Glutamatergic neuron (in vitro differentiated cells): ENCODE measurements at regions not wholly inside any gene's neighbourhood (a gene's known extent, or its start where the extent isn't known, plus 50 kb on each side); places are given as distances from the start of the nearest gene placed in this dataset.

ENCODE experiments used
- DNase-seq: peaks from one replicate; pipeline ENCODE4 v3.0.0; 2022
- H3K27ac Mint-ChIP-seq: one replicate; pipeline ENCODE4 v1.8.0; 2020; ENCODE audit warnings: mild to moderate bottlenecking, mixed read lengths, inconsistent platforms; ENCODE audit not compliant: unreplicated experiment
- H3K27me3 Mint-ChIP-seq: one replicate; pipeline ENCODE4 v1.8.0; 2020; ENCODE audit warnings: mild to moderate bottlenecking, moderate library complexity, mixed read lengths, inconsistent platforms; ENCODE audit not compliant: unreplicated experiment
- H3K36me3 Mint-ChIP-seq: one replicate; pipeline ENCODE4 v1.8.0; 2020; ENCODE audit warnings: mild to moderate bottlenecking, mixed read lengths, inconsistent platforms; ENCODE audit not compliant: unreplicated experiment
- H3K4me1 Mint-ChIP-seq: one replicate; pipeline ENCODE4 v1.8.0; 2020; ENCODE audit warnings: mild to moderate bottlenecking, low read depth, mixed read lengths, inconsistent platforms; ENCODE audit not compliant: unreplicated experiment
- H3K4me3 Mint-ChIP-seq: one replicate; pipeline ENCODE4 v1.8.0; 2020; ENCODE audit warnings: mild to moderate bottlenecking, mixed read lengths, inconsistent platforms; ENCODE audit not compliant: unreplicated experiment
- H3K9me3 Mint-ChIP-seq: one replicate; pipeline ENCODE4 v1.8.0; 2020; ENCODE audit warnings: mild to moderate bottlenecking, moderate library complexity, mixed read lengths, inconsistent platforms; ENCODE audit not compliant: unreplicated experiment
- TF ChIP-seq, protein P1 (sequence below): fragments of 200-600 bp; sonication (generic); IDR thresholded peaks from one replicate; pipeline ENCODE4 v1.5.0; 2021; ENCODE audit not compliant: partially characterized antibody, unreplicated experiment

DNA sequence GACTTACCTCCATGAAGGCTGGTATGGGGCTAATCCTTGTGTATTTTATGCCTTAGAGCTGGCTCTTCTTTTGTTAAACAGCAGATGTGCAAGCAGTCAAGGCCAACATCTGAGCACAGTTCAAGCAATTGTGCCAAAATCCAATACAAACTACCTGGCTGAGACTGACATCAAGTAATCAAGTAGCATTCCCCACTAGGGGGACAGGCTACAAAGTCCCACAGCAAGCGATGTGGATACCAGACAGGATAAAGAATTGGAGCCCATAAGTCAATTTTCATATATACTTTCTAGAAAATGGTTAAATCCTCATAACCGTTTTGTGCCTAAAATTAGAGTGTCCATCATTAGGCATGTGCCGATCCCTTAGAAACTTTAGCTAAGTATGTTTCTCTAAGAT lies 675.8 kb downstream of the DIAPH3 start:
- peaks cover 5% of the 10 kb centered on the region for H3K36me3 Mint-ChIP-seq
- H3K9me3 Mint-ChIP-seq, result no peaks in the 10 kb centered on the region
- no peaks in the 10 kb centered on the region for H3K4me1 Mint-ChIP-seq
- no peak overlapping the region for H3K4me3 Mint-ChIP-seq
- TF ChIP-seq, protein P1, sequence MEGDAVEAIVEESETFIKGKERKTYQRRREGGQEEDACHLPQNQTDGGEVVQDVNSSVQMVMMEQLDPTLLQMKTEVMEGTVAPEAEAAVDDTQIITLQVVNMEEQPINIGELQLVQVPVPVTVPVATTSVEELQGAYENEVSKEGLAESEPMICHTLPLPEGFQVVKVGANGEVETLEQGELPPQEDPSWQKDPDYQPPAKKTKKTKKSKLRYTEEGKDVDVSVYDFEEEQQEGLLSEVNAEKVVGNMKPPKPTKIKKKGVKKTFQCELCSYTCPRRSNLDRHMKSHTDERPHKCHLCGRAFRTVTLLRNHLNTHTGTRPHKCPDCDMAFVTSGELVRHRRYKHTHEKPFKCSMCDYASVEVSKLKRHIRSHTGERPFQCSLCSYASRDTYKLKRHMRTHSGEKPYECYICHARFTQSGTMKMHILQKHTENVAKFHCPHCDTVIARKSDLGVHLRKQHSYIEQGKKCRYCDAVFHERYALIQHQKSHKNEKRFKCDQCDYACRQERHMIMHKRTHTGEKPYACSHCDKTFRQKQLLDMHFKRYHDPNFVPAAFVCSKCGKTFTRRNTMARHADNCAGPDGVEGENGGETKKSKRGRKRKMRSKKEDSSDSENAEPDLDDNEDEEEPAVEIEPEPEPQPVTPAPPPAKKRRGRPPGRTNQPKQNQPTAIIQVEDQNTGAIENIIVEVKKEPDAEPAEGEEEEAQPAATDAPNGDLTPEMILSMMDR, result no peak
- DNase-seq, result no peak
- H3K27me3 Mint-ChIP-seq, result no peaks in the 10 kb centered on the region
- no peak overlapping the region for H3K27ac Mint-ChIP-seq

DNA sequence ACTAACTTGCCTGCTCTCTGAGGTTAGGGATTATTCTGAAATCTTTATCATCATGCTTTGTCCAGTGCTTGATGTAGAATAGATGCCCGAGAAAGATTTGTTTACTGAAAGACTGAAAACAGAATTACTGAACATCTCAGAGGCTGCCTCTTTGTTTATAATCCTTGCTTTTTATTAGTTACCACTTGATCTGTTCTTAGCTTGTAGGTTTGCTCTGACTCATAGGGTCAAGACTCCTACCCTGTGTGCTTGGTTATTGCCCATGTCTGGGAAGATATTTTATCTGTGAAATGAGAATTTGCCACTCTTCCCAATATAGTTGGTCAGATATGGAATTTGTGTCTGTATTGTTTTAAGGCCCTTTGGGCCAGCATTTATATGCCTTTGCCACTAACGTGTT lies 675.3 kb downstream of the DIAPH3 start:
- DNase-seq, result no peak
- H3K4me3 Mint-ChIP-seq, result no peak overlapping the region
- H3K4me1 Mint-ChIP-seq, result no peaks in the 10 kb centered on the region
- H3K9me3 Mint-ChIP-seq, result no peaks in the 10 kb centered on the region
- peaks cover 5% of the 10 kb centered on the region for H3K36me3 Mint-ChIP-seq
- no peak overlapping the region for H3K27ac Mint-ChIP-seq
- H3K27me3 Mint-ChIP-seq, result no peaks in the 10 kb centered on the region
- TF ChIP-seq, protein P1, result no peak

DNA sequence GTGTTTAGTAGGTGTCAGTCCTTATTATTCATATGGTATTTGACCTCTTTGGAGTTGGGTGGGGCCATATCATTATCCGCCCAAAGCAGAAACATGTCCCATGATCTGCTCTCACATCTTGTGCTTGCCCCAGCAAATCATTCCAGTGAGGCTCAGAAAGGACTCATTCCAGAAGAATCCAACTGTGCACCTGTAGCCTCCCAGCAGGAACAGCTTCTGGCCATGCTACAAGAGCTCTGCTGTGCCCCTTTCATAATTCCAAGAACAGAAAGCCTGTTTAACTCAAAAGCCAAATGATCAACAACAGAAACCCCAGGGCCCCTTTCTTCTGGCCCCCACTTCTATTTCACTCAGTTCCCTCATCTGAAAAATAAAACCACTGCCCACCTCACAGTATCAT lies 673.1 kb downstream of the DIAPH3 start:
- Mint-ChIP-seq H3K27me3 (no peaks in the 10 kb centered on the region), H3K4me1 (peaks cover 16% of the 10 kb centered on the region), H3K36me3 (peaks cover 5% of the 10 kb centered on the region), H3K27ac (no peak overlapping the region), H3K4me3 (no peak overlapping the region), H3K9me3 (no peaks in the 10 kb centered on the region)
- TF ChIP-seq, protein P1, result no peak
- no peak for DNase-seq

DNA sequence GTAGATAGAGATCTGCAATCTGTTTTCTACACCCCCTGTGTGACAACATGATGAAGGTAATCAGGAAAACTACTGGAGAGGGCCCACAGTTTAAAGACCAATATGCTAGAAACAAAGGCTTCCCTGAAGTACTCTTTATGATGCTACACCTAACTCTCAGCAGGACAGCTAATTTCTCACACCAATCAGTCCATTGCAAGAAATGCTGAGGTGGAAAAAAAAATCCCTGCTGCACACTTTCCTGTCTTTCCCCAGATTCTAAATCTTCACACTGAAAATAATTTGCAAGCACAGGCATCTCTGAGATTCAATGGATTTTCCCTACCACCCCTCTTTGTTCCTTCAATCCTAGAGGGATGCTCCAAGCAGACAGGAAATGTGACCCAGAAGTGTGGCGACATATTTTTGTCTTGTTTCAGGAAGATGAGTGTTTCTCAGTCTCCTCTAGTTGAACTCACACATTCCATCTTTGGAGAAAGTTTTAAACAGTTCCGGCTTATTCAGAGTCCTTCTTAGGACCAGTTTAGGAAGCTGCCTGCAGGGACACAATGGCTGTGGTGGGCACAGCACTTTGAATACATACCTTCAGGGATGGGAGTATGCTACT lies 671.6 kb downstream of the DIAPH3 start:
- TF ChIP-seq, protein P1, result no peak
- H3K9me3 Mint-ChIP-seq, result peaks cover 5% of the 10 kb centered on the region
- no peak overlapping the region for H3K27ac Mint-ChIP-seq
- no peak for DNase-seq
- H3K4me3 Mint-ChIP-seq, result no peak overlapping the region
- peaks cover 27% of the 10 kb centered on the region for H3K4me1 Mint-ChIP-seq
- H3K36me3 Mint-ChIP-seq, result peaks cover 3% of the 10 kb centered on the region
- H3K27me3 Mint-ChIP-seq, result no peaks in the 10 kb centered on the region

DNA sequence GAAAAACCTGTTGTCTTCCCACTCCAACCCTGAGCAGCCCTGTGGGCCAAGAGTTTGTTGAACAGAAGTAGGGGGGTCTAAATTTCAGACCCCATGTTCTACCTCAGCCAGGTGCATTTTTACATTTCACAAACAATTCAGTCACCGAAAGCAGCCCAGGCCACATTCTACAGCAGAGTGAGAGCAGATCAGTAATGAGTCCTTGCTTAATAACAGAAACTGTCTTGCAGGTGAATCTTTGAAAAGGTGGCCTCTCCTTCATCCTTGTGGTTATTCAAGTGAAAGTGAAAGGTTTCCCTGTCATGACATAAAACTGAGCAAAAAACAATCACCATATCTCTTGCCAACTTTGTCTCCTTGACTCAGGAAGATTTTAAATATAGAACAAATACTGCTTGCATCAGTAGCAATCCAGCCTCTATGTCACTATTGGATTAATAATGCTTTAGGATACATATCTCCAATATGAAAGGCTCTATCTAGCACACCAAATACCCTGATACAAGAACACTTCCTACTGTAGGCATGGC lies 670.2 kb downstream of the DIAPH3 start:
- Mint-ChIP-seq H3K36me3 (no peaks in the 10 kb centered on the region), H3K4me1 (peaks cover 34% of the 10 kb centered on the region), H3K4me3 (no peak overlapping the region), H3K9me3 (peaks cover 5% of the 10 kb centered on the region), H3K27me3 (no peaks in the 10 kb centered on the region), H3K27ac (no peak overlapping the region)
- TF ChIP-seq, protein P1, result no peak
- DNase-seq, result no peak
